H1 (cell line): ENCODE measurements at regions not wholly inside any gene's neighbourhood (a gene's known extent, or its start where the extent isn't known, plus 50 kb on each side); places are given as distances from the start of the nearest gene placed in this dataset.

Experiments used
- CTCF ChIA-PET: fragments of 300-600 bp; sonication (Branson Sonifier 250); formaldehyde crosslinking; loops from one replicate; lab custom pipeline; 2021; ENCODE audit not compliant: partially characterized antibody; lab: Charles Lee
- POLR2A ChIA-PET: fragments of 300-600 bp; sonication (Branson Sonifier 250); formaldehyde crosslinking; loops from one replicate; lab custom pipeline; 2021; ENCODE audit warnings: inconsistent platforms; ENCODE audit not compliant: partially characterized antibody; lab: Charles Lee
- DNase-seq, 2 experiments: peaks; one replicate each; pipeline versions ENCODE4 v3.0.0 to v3.0.0-alpha.2; 2010 to 2022; ENCODE audit warnings: low spot score in 2 of 2, low read depth in 1 of 2, mixed read lengths in 1 of 2
- FAIRE-seq: peaks from 2 replicates; lab custom pipeline; 2011; peaks lifted over from hg19 to GRCh38; lab: Jason Lieb, UNC
- H2AFZ ChIP-seq: 2 replicates; pipeline ENCODE4 v1.8.1; 2012; ENCODE audit warnings: low read length, inconsistent platforms
- H2AK5ac ChIP-seq: 2 replicates; pipeline ENCODE4 v1.6.1; 2013; ENCODE audit warnings: low read depth, low read length
- H2BK120ac ChIP-seq: replicated peaks from 2 replicates; pipeline ENCODE3; 2013; ENCODE audit warnings: low read depth, low read length, inconsistent platforms
- H2BK12ac ChIP-seq: 2 replicates; pipeline ENCODE4 v1.6.1; 2013; ENCODE audit warnings: low read depth, low read length
- H2BK15ac ChIP-seq: 2 replicates; pipeline ENCODE4 v1.6.1; 2013; ENCODE audit warnings: low read length
- H2BK20ac ChIP-seq: 2 replicates; pipeline ENCODE4 v1.6.1; 2013; ENCODE audit warnings: low read length
- H2BK5ac ChIP-seq: 2 replicates; pipeline ENCODE4 v1.6.1; 2013; ENCODE audit warnings: low read depth, low read length
- H3K14ac ChIP-seq: 2 replicates; pipeline ENCODE4 v1.6.1; 2013; ENCODE audit warnings: inconsistent platforms; ENCODE audit not compliant: insufficient read length
- H3K18ac ChIP-seq: 2 replicates; pipeline ENCODE4 v1.6.1; 2013; ENCODE audit warnings: low read length; ENCODE audit errors: extremely low read depth
- H3K23ac ChIP-seq: 2 replicates; pipeline ENCODE4 v1.6.1; 2013; ENCODE audit warnings: inconsistent platforms; ENCODE audit not compliant: insufficient read length
- H3K23me2 ChIP-seq: 2 replicates; pipeline ENCODE4 v1.6.1; 2013; ENCODE audit warnings: low read depth, low read length
- H3K27ac ChIP-seq: 2 replicates; pipeline ENCODE4 v1.6.1; 2011; ENCODE audit warnings: low read depth, low read length, inconsistent platforms
- H3K27me3 ChIP-seq, 4 experiments: replicated peaks in 1 of 4; 1 replicate in 1 of 4; 2 replicates in 3 of 4; pipeline versions ENCODE4 v1.6.1 to v1.8.1; 2011 to 2013; ENCODE audit warnings: low read length in 3 of 4, mild to moderate bottlenecking in 3 of 4, inconsistent platforms in 2 of 4, mixed read lengths in 2 of 4, moderate library complexity in 1 of 4; ENCODE audit not compliant: control insufficient read depth in 3 of 4, insufficient read depth in 3 of 4; ENCODE audit errors: extremely low read depth in 1 of 4
- H3K36me3 ChIP-seq, 4 experiments: 2 replicates each; pipeline versions ENCODE4 v1.6.1 to v1.8.1; 2011 to 2013; ENCODE audit warnings: mild to moderate bottlenecking in 4 of 4, low read length in 3 of 4, moderate library complexity in 2 of 4, control low read depth in 1 of 4, inconsistent platforms in 1 of 4; ENCODE audit not compliant: insufficient read depth in 4 of 4, control insufficient read depth in 2 of 4
- H3K4ac ChIP-seq: replicated peaks from 2 replicates; pipeline ENCODE3; 2013; ENCODE audit warnings: low read length, low read depth, mixed read lengths, inconsistent platforms; ENCODE audit not compliant: insufficient read length
- H3K4me1 ChIP-seq, 4 experiments: replicated peaks in 1 of 4; 1 replicate in 1 of 4; 2 replicates in 3 of 4; pipeline versions ENCODE4 v1.6.1 to v1.8.1; 2011 to 2013; ENCODE audit warnings: low read length in 3 of 4, inconsistent platforms in 2 of 4, mixed read lengths in 1 of 4; ENCODE audit not compliant: insufficient read depth in 4 of 4, control insufficient read depth in 3 of 4
- H3K4me2 ChIP-seq, 2 experiments: 2 replicates each; pipeline versions ENCODE4 v1.6.1 to v1.8.1; 2011 to 2013; ENCODE audit warnings: low read depth in 2 of 2, low read length in 2 of 2, control low read depth in 1 of 2, inconsistent platforms in 1 of 2, mild to moderate bottlenecking in 1 of 2; ENCODE audit not compliant: insufficient read depth in 1 of 2
- H3K4me3 ChIP-seq, 4 experiments: fragments of 200-600, 300-600 bp in 1 of 4; sonication (generic), shearing (Covaris generic), sonication (Bioruptor Twin) in 1 of 4; 2 replicates each; pipeline versions ENCODE4 v1.5.1 to v1.8.1; 2011 to 2016; ENCODE audit warnings: low read length in 4 of 4, low read depth in 3 of 4, control low read depth in 2 of 4, inconsistent platforms in 2 of 4, mild to moderate bottlenecking in 2 of 4, mixed read lengths in 1 of 4, moderate library complexity in 1 of 4; ENCODE audit not compliant: insufficient read depth in 2 of 4; ENCODE audit errors: extremely low read depth in 1 of 4
- H3K56ac ChIP-seq: replicated peaks from 2 replicates; pipeline ENCODE3; 2013; ENCODE audit warnings: low read depth, mild to moderate bottlenecking, mixed read lengths, low read length, inconsistent platforms; ENCODE audit not compliant: insufficient read length
- H3K79me1 ChIP-seq: 2 replicates; pipeline ENCODE4 v1.6.1; 2013; ENCODE audit warnings: low read depth, low read length, control low read depth
- H3K79me2 ChIP-seq, 2 experiments: 2 replicates each; pipeline versions ENCODE4 v1.6.1 to v1.8.1; 2012 to 2013; ENCODE audit warnings: low read length in 2 of 2, mild to moderate bottlenecking in 2 of 2, inconsistent platforms in 1 of 2; ENCODE audit not compliant: insufficient read depth in 2 of 2, control insufficient read depth in 1 of 2
- H3K9ac ChIP-seq, 4 experiments: replicated peaks in 1 of 4; 1 replicate in 1 of 4; 2 replicates in 3 of 4; pipeline versions ENCODE4 v1.6.1 to v1.8.1; 2011 to 2013; ENCODE audit warnings: low read depth in 3 of 4, low read length in 3 of 4, control low read depth in 2 of 4, mild to moderate bottlenecking in 2 of 4, moderate library complexity in 2 of 4, inconsistent platforms in 1 of 4; ENCODE audit errors: extremely low read depth in 1 of 4
- H3K9me3 ChIP-seq, 2 experiments: 2 replicates each; pipeline versions ENCODE4 v1.6.1 to v1.8.1; 2012 to 2013; ENCODE audit warnings: mild to moderate bottlenecking in 2 of 2, moderate library complexity in 2 of 2, control low read depth in 1 of 2, inconsistent platforms in 1 of 2, low read depth in 1 of 2, low read length in 1 of 2, mixed read lengths in 1 of 2; ENCODE audit not compliant: insufficient read depth in 2 of 2
- H4K20me1 ChIP-seq, 2 experiments: replicated peaks in 1 of 2; 2 replicates each; pipeline versions ENCODE3 to v1.8.1; 2011 to 2013; ENCODE audit warnings: inconsistent platforms in 2 of 2, low read length in 2 of 2, mild to moderate bottlenecking in 1 of 2; ENCODE audit not compliant: insufficient read depth in 2 of 2, control insufficient read depth in 1 of 2
- H4K5ac ChIP-seq: 2 replicates; pipeline ENCODE4 v1.6.1; 2013; ENCODE audit warnings: low read length, low read depth, mixed read lengths, inconsistent platforms; ENCODE audit not compliant: insufficient read length
- H4K8ac ChIP-seq: 2 replicates; pipeline ENCODE4 v1.8.0; 2013; ENCODE audit warnings: mild to moderate bottlenecking, moderate library complexity, low read length, inconsistent platforms; ENCODE audit not compliant: insufficient read depth; ENCODE audit errors: extremely low read depth
- H4K91ac ChIP-seq: replicated peaks from 2 replicates; pipeline ENCODE3; 2013; ENCODE audit warnings: low read length, mixed read lengths, inconsistent platforms; ENCODE audit not compliant: insufficient read length
- ASH2L ChIP-seq: fragments of 200-600, 300-600 bp; sonication (generic); IDR thresholded peaks from one replicate; pipeline ENCODE4 v1.7.1; 2017; ENCODE audit warnings: low read length
- CEBPB ChIP-seq: IDR thresholded peaks from 2 replicates; pipeline ENCODE4 v1.6.1; 2012; ENCODE audit warnings: low read depth, low read length
- E2F6 ChIP-seq: IDR thresholded peaks from 2 replicates; pipeline ENCODE4 v1.6.1; 2012; ENCODE audit warnings: inconsistent platforms
- NANOG ChIP-seq: IDR thresholded peaks from 2 replicates; pipeline ENCODE4 v1.6.1; 2011; ENCODE audit warnings: low read length, low read depth, mild to moderate bottlenecking, inconsistent platforms; ENCODE audit not compliant: insufficient read depth, poor library complexity, severe bottlenecking
- POLR2AphosphoS5 ChIP-seq: IDR thresholded peaks from 2 replicates; pipeline ENCODE4 v1.6.1; 2011; ENCODE audit warnings: low read depth, low read length
- POU5F1 ChIP-seq: IDR thresholded peaks from 2 replicates; pipeline ENCODE4 v1.6.1; 2011; ENCODE audit warnings: low read depth, mild to moderate bottlenecking, low read length, moderate library complexity
- RNF2 ChIP-seq: fragments of 200-900, 300-1000 bp; sonication (generic); IDR thresholded peaks from 2 replicates; pipeline ENCODE4 v1.7.1; 2016; ENCODE audit warnings: borderline replicate concordance, low read depth, mild to moderate bottlenecking, antibody characterized with exemption, low read length; ENCODE audit not compliant: poor library complexity, severe bottlenecking; ENCODE audit errors: missing control alignments
- USF2 ChIP-seq: IDR thresholded peaks from 2 replicates; pipeline ENCODE4 v1.6.1; 2011; ENCODE audit warnings: low read length, improper control_type of control experiment
- WGBS, 2 experiments: shearing (Covaris generic) in 1 of 2; methylation state at CpG; one replicate each; pipeline versions ENCODE4 v1.1.6 to v1.1.7; 2013 to 2015; ENCODE audit warnings: low lambda C conversion rate in 2 of 2, mixed read lengths in 2 of 2, inconsistent platforms in 1 of 2, low coverage in 1 of 2, missing lambda C conversion rate in 1 of 2; ENCODE audit not compliant: insufficient replicate concordance in 2 of 2, insufficient coverage in 1 of 2, insufficient read length in 1 of 2; ENCODE audit errors: extremely low coverage in 1 of 2, missing lambda C conversion rate in 1 of 2; 5-methylcytosine and 5-hydroxymethylcytosine counted together

- no peak overlapping the region for H3K4ac ChIP-seq
- H4K5ac ChIP-seq, result no peak overlapping the region
- H4K8ac ChIP-seq, result no peak overlapping the region
- H3K56ac ChIP-seq, result no peak overlapping the region
- no peak overlapping the region for H3K18ac ChIP-seq
- no peaks in the 10 kb centered on the region for H3K4me1 ChIP-seq
- H2BK12ac ChIP-seq, result no peak overlapping the region
- no peak overlapping the region for H2AFZ ChIP-seq
- WGBS, 2 experiments, result 96% methylated on average over 4 of the region's 4 CpGs; no CpG with 5 or more reads in 1 of the 2 experiments
- H3K79me2 ChIP-seq, result no peaks in the 10 kb centered on the region
- H3K23ac ChIP-seq, result no peak overlapping the region
- no peaks in the 10 kb centered on the region for H3K27me3 ChIP-seq
- ChIA-PET CTCF (interaction anchor here (0.5 kb wide), 1 partner anchor 168 kb away, joined by 3 read pairs; no protein-coding TSS in a partner anchor), POLR2A (interaction anchor here (0.8 kb wide), 1 partner anchor 32 kb away, joined by 3 read pairs; no protein-coding TSS in a partner anchor)
- no peak overlapping the region for H2BK120ac ChIP-seq
- H2BK15ac ChIP-seq, result no peak overlapping the region
- no peak overlapping the region for H2BK20ac ChIP-seq
- no peak overlapping the region for H3K9ac ChIP-seq
- no peak overlapping the region for H3K4me2 ChIP-seq
- H2BK5ac ChIP-seq, result no peak overlapping the region
- TF ChIP-seq USF2 (no peak), ASH2L (no peak), E2F6 (no peak), POU5F1 (no peak), NANOG (no peak), POLR2AphosphoS5 (no peak), CEBPB (no peak), RNF2 (no peak)
- no peak overlapping the region for H2AK5ac ChIP-seq
- H4K20me1 ChIP-seq, result no peaks in the 10 kb centered on the region
- H4K91ac ChIP-seq, result no peak overlapping the region
- no peak overlapping the region for H3K14ac ChIP-seq
- no peaks in the 10 kb centered on the region for H3K36me3 ChIP-seq
- no peak overlapping the region for H3K4me3 ChIP-seq
- no peak for DNase-seq
- H3K79me1 ChIP-seq, result no peaks in the 10 kb centered on the region
- no peak for FAIRE-seq
- no peaks in the 10 kb centered on the region for H3K9me3 ChIP-seq
- H3K27ac ChIP-seq, result no peak overlapping the region
- no peaks in the 10 kb centered on the region for H3K23me2 ChIP-seq
Observed at GRCh38 chr1:98387701-98388100, 273.8 kb upstream of the SNX7 start.
